Keratinocyte (primary cell): ENCODE measurements at regions not wholly inside any gene's neighbourhood (a gene's known extent, or its start where the extent isn't known, plus 50 kb on each side); places are given as distances from the start of the nearest gene placed in this dataset.

Experiments used
- DNase-seq: peaks from one replicate; pipeline ENCODE4 v3.0.0-alpha.2; 2011; ENCODE audit warnings: low read depth, missing footprints, low spot score
- FAIRE-seq: peaks from 2 replicates; lab custom pipeline; 2011; peaks lifted over from hg19 to GRCh38; lab: Jason Lieb, UNC
- H2AFZ ChIP-seq: 2 replicates; pipeline ENCODE4 v1.6.0; 2012; ENCODE audit warnings: low read length, control low read depth, inconsistent platforms; ENCODE audit not compliant: control insufficient read depth
- H3K27ac ChIP-seq: 2 replicates; pipeline ENCODE4 v1.5.1; 2011; ENCODE audit warnings: low read length; ENCODE audit not compliant: control insufficient read depth, insufficient read depth
- H3K27me3 ChIP-seq: 3 replicates; pipeline ENCODE4 v1.6.0; 2011; ENCODE audit warnings: low read length; ENCODE audit not compliant: control insufficient read depth, insufficient read depth; ENCODE audit errors: extremely low read depth
- H3K36me3 ChIP-seq, 2 experiments: 2 replicates in 1 of 2; 3 replicates in 1 of 2; pipeline ENCODE4 v1.5.1; 2011; ENCODE audit warnings: low read length in 2 of 2, mild to moderate bottlenecking in 1 of 2; ENCODE audit not compliant: control insufficient read depth in 2 of 2, insufficient read depth in 2 of 2; ENCODE audit errors: extremely low read depth in 1 of 2
- H3K4me1 ChIP-seq: 3 replicates; pipeline ENCODE4 v1.5.1; 2011; ENCODE audit warnings: low read length; ENCODE audit not compliant: control insufficient read depth, insufficient read depth; ENCODE audit errors: extremely low read depth
- H3K4me2 ChIP-seq: 3 replicates; pipeline ENCODE4 v1.6.0; 2011; ENCODE audit warnings: low read depth, low read length; ENCODE audit not compliant: control insufficient read depth, insufficient read depth; ENCODE audit errors: extremely low read depth
- H3K4me3 ChIP-seq, 3 experiments: fragments of 200-600 bp in 1 of 3; sonication (generic) in 1 of 3; 2 replicates in 2 of 3; 3 replicates in 1 of 3; pipeline ENCODE4 v1.5.1; 2011 to 2016; ENCODE audit warnings: low read length in 3 of 3, mild to moderate bottlenecking in 3 of 3, control low read depth in 2 of 3, inconsistent platforms in 1 of 3, low read depth in 1 of 3, mixed read lengths in 1 of 3, mixed run types in 1 of 3, moderate library complexity in 1 of 3; ENCODE audit not compliant: control insufficient read depth in 2 of 3, insufficient read depth in 2 of 3; ENCODE audit errors: extremely low read depth in 1 of 3
- H3K79me2 ChIP-seq: 2 replicates; pipeline ENCODE4 v1.6.0; 2012; ENCODE audit warnings: low read length; ENCODE audit not compliant: control insufficient read depth, insufficient read depth
- H3K9ac ChIP-seq: 3 replicates; pipeline ENCODE4 v1.6.0; 2011; ENCODE audit warnings: low read length; ENCODE audit not compliant: control insufficient read depth, insufficient read depth; ENCODE audit errors: extremely low read depth
- H3K9me1 ChIP-seq: 3 replicates; pipeline ENCODE4 v1.6.0; 2011; ENCODE audit warnings: low read length; ENCODE audit not compliant: control insufficient read depth, insufficient read depth; ENCODE audit errors: extremely low read depth
- H3K9me3 ChIP-seq: 2 replicates; pipeline ENCODE4 v1.5.1; 2012; ENCODE audit warnings: low read depth, low read length; ENCODE audit not compliant: control insufficient read depth
- H4K20me1 ChIP-seq: 3 replicates; pipeline ENCODE4 v1.6.0; 2011; ENCODE audit warnings: low read length; ENCODE audit not compliant: control insufficient read depth, insufficient read depth; ENCODE audit errors: extremely low read depth
- EZH2 ChIP-seq: IDR thresholded peaks from one replicate; pipeline ENCODE4 v1.6.1; 2012; ENCODE audit warnings: inconsistent platforms, mild to moderate bottlenecking, low read length, moderate library complexity
- dilution Hi-C: fragments of 300-500 bp; cut with MboI; formaldehyde crosslinking; loops from one replicate; pipeline ENCODE4 v1.7.0; 2020; ENCODE audit warnings: low sequenced_read_pairs; ENCODE audit not compliant: extremely low pct_ligation_motif_present
- TF ChIP-seq, protein P1 (sequence below), 3 experiments: IDR thresholded peaks in 1 of 3; conservative IDR thresholded peaks in 1 of 3; optimal IDR thresholded peaks in 1 of 3; 2 replicates in 2 of 3; 3 replicates in 1 of 3; pipeline versions ENCODE3 to v1.5.1; 2011; ENCODE audit warnings: low read length in 3 of 3, mild to moderate bottlenecking in 3 of 3, moderate library complexity in 2 of 3, control low read depth in 1 of 3, inconsistent platforms in 1 of 3; ENCODE audit not compliant: insufficient read depth in 2 of 3; ENCODE audit errors: extremely low read depth in 1 of 3

- TF ChIP-seq, protein P1, sequence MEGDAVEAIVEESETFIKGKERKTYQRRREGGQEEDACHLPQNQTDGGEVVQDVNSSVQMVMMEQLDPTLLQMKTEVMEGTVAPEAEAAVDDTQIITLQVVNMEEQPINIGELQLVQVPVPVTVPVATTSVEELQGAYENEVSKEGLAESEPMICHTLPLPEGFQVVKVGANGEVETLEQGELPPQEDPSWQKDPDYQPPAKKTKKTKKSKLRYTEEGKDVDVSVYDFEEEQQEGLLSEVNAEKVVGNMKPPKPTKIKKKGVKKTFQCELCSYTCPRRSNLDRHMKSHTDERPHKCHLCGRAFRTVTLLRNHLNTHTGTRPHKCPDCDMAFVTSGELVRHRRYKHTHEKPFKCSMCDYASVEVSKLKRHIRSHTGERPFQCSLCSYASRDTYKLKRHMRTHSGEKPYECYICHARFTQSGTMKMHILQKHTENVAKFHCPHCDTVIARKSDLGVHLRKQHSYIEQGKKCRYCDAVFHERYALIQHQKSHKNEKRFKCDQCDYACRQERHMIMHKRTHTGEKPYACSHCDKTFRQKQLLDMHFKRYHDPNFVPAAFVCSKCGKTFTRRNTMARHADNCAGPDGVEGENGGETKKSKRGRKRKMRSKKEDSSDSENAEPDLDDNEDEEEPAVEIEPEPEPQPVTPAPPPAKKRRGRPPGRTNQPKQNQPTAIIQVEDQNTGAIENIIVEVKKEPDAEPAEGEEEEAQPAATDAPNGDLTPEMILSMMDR (optimal IDR thresholded peaks at IDR 0.05 in 1 of 3, IDR thresholded peaks at IDR 0.05 in 1 of 3, conservative IDR thresholded peaks at IDR 0.05 in 1 of 3; ENCODE audit: extremely low read depth in 1 of 3, insufficient read depth in 2 of 3, low read length in 3 of 3), result no peak
- TF ChIP-seq EZH2, result no peak
- Histone ChIP-seq H4K20me1 (no peaks in the 10 kb centered on the region), H3K9me1 (no peaks in the 10 kb centered on the region), H3K27ac (no peak overlapping the region), H3K79me2 (no peaks in the 10 kb centered on the region), H3K4me1 (peaks cover 3% of the 10 kb centered on the region), H3K36me3 (no peaks in the 10 kb centered on the region), H3K4me3 (no peak overlapping the region), H3K9me3 (peaks cover 1% of the 10 kb centered on the region), H3K4me2 (no peak overlapping the region), H3K9ac (no peak overlapping the region), H2AFZ (no peak overlapping the region), H3K27me3 (no peaks in the 10 kb centered on the region)
- dilution Hi-C loops, result no loop called here
- no peak for DNase-seq
- FAIRE-seq, result no peak
Observed at GRCh38 chr1:238099871-238100270, 209.1 kb upstream of the ZP4 start.

DNA sequence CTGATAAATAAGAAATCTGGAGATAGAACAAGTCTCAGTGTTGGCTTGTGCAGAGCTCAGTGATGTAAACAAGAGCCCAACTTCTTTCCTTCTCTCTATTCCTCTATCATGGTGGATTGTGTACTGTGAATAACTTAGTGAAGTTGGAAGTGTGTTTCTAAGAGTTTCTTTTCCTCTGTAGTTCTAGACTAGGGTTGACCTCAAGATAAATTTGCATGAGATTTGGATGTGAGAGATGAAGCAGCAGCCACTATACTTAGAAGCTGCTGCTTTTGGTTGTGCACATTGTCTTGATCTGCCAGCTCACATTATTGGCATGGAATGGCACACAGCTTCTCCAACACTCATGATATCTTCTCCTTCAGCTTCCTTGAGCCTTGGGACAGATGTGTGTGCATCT, 198.9 kb upstream of the ZP4 start:
- Histone ChIP-seq H4K20me1 (no peaks in the 10 kb centered on the region), H2AFZ (no peak overlapping the region), H3K9me1 (no peaks in the 10 kb centered on the region), H3K9ac (no peak overlapping the region), H3K79me2 (no peaks in the 10 kb centered on the region), H3K36me3 (no peaks in the 10 kb centered on the region), H3K27me3 (no peaks in the 10 kb centered on the region), H3K4me3 (no peak overlapping the region), H3K9me3 (no peaks in the 10 kb centered on the region), H3K27ac (no peak overlapping the region), H3K4me2 (no peak overlapping the region), H3K4me1 (no peaks in the 10 kb centered on the region)
- no peak for FAIRE-seq
- no peak for DNase-seq
- dilution Hi-C loops, result no loop called here
- TF ChIP-seq EZH2, result no peak
- TF ChIP-seq, protein P1 (optimal IDR thresholded peaks at IDR 0.05 in 1 of 3, IDR thresholded peaks at IDR 0.05 in 1 of 3, conservative IDR thresholded peaks at IDR 0.05 in 1 of 3; ENCODE audit: extremely low read depth in 1 of 3, insufficient read depth in 2 of 3, low read length in 3 of 3), result no peak
